ENCODE measurements at regions not wholly inside any gene's neighbourhood (a gene's known extent, or its start where the extent isn't known, plus 50 kb on each side); places are given as distances from the start of the nearest gene placed in this dataset.
"Not testable (repeated sequence)": the region's sequence is repeated elsewhere in the genome, so short reads cannot be mapped to it uniquely, and the experiment has no call there.

GRCh38 chr11:67803519-67803918 is 129.1 kb upstream of the ALDH3B2 start:
- not testable (repeated sequence) for DNase-seq

- DNase-seq = peak; percentile 64
Measured at GRCh38 chr11:67803055-67803454, 128.6 kb upstream of the ALDH3B2 start.

GRCh38 chr11:67802623-67803022 is 128.2 kb upstream of the ALDH3B2 start:
- not testable (repeated sequence) for DNase-seq

- not testable (repeated sequence) for DNase-seq
Measured at GRCh38 chr11:67801397-67801796, 127.0 kb upstream of the ALDH3B2 start.

DNA sequence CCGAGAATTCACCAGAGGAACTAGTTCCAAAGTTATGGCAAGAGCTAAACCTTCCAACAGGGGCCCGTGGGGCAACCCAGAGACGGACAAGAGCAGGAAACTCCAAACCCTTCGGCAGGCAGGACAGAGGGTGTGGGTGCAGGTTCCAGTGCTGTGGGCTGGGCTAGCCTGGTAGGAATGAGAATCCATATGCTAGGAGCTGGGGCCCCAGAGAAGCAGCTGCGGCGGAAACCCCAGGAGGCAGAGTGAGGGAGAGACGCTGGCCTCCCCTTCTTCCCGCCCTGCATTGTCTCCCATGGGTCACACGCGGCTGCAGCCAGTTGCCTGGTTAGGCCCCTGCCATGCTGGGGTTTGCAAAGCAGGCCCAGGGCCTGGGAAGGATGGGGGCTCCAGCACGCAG is 126.2 kb upstream of the ALDH3B2 start:
- DNase-seq = not testable (repeated sequence)

DNA sequence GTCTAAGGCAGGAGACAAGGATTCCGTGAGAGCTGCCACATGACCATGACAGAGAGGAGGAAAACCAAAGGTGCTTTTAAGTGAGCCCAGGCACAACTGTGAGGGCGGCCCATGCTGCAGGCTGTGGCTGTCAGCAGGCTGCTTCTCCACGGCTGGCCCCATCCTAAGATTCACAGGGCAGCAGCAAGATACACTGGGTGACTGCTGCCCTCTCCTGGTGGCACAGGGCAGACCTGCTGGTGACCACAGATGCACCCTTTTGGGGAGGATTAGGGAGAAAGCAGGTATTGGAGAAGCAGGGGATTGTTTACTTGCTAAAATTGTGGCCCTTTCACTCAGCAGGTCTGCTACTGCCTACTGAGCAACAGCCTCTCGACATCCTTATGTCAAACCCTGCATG is 125.4 kb upstream of the ALDH3B2 start:
- DNase-seq = peak; percentile 34

GRCh38 chr11:67797726-67798521 is 123.5 kb upstream of the ALDH3B2 start:
- DNase-seq = peak; percentile 24

DNA sequence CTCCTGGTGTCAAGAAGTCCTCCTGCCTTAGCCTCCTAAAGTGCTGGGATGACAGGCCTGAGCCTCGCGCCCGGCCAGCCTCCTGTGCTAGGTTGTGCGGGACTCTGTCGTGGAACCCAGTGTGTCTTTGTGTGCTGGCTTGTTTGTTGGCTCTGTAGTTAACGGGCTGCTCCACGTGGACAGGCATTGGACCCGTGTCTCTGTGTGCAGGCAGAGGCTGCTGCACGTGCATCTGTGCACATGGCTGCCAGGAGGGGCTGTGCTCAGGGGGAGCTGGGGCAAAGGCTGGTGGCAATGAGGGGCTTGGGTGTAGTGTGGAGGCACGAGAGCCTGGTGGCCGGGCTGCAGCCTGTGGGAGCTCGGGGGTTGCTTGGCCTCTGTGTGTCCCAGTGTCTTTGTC is 121.3 kb upstream of the ALDH3B2 start:
- no peak for DNase-seq

DNA sequence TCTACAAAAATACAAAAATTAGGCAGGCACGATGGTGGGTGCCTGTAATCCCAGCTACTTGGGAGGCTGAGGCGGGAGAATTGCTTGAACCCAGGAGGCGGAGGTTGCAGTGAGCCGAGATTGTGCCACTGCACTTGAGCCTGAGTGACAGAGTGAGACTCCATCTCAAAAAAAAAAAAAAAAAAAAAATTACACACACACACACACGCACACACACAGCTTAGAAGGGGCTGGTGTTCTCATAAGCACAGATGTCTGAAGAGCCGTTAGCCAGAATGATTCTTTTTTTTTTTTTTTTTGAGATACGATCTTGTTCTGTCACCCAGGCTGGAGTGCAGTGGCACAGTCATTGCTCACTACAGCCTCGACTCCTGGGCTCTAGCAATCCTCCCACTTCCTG is 119.3 kb upstream of the ALDH3B2 start:
- not testable (repeated sequence) for DNase-seq

GRCh38 chr11:67792273-67792990 is 118.0 kb upstream of the ALDH3B2 start:
- peak; percentile 74 for DNase-seq

GRCh38 chr11:67791598-67792170 is 117.3 kb upstream of the ALDH3B2 start:
- DNase-seq = peak; percentile 58

DNA sequence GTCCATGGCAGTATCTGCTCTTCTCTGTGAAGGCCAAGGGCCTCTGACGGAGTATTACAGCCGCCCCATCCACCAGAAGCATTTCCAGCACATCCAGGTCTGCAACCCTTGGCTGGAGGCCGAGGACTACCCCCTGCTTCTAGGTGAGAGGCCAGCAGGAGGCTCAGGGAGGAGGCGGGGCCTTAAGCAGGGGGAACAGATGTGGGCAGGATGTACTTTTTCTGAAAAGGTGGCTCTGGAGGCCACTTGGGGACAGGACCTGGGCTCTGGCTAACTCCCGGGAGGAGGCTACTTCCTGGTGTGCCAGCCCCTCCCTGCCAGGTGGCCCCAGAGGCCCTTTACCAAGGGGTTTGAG is 113.9 kb upstream of the ALDH3B2 start:
- peak; percentile 60 for DNase-seq

- DNase-seq = not testable (repeated sequence)
Measured at GRCh38 chr11:67787681-67788340, 113.4 kb upstream of the ALDH3B2 start.

GRCh38 chr11:67781967-67782366 is 107.5 kb upstream of the ALDH3B2 start:
- DNase-seq = not testable (repeated sequence)

DNA sequence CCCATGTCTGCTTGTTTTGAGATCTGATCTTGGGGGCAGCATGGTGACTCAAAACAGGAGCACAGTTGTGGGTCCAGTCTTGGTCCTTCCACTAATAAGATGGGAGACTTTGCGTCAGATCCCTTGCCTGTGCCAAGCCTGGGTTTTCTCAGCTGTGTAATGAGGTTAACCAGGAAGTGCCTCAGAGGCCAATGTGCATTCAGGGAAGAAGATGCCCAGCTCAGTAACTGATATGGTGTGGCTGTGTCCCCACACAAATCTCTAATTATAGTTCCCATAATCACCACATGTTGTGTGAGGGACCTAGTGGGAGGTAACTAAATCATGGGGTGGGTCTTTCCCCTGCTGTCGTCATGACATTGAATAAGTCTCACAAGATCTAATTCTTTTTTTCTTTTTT is 107.1 kb upstream of the ALDH3B2 start:
- DNase-seq = not testable (repeated sequence)

DNA sequence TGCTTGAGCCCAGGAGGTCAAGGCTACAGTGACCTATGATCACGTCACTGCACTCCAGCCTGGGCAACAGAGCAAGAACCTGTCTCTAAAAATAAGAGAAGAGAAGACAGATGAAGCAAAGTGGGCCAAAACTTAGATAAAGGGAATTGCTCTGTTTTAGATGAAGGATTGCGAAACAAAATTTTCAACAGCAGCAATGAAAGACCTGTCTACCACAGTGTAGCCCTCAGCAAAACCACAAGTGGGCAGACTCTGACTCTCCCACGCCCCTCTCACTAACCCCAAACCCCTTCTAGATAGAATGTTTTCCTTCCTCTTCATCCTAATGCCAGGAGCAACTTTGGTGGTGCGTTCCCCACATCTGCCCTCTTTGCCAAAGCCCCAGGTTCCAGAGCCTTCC is 105.6 kb upstream of the ALDH3B2 start:
- DNase-seq = no peak

DNA sequence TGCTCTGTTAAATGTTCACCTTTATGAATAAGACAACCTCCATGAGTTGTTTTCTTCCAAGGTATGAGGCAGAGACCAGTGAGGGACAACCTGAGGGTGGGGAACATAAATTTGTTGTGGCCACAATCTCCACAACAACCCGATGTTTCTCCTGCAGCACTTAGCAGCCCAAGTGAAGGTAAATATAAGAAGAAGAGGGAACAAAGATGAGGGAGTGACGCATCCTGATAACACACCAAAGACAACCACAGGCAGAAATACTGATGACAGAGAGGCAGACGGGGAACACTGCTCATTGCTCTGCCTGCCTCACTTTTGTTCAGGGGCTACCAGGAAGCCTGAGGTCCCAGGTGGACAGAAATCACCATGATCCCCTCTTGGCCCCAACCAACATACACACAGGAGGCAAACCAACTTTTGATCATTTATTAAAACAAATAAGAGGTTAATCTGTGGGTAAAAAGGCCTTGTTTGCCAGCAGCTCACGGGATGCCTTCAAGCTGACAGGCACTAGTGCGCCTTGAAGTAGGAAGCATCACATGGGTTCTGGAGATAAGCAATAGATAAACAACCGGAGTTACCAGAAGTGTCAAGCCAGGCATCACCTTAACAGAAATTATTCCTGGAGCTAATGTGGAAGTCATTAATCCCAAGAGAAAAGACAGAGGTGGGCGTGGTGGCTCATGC is 104.9 kb upstream of the ALDH3B2 start:
- peak; percentile 13 for DNase-seq

DNA sequence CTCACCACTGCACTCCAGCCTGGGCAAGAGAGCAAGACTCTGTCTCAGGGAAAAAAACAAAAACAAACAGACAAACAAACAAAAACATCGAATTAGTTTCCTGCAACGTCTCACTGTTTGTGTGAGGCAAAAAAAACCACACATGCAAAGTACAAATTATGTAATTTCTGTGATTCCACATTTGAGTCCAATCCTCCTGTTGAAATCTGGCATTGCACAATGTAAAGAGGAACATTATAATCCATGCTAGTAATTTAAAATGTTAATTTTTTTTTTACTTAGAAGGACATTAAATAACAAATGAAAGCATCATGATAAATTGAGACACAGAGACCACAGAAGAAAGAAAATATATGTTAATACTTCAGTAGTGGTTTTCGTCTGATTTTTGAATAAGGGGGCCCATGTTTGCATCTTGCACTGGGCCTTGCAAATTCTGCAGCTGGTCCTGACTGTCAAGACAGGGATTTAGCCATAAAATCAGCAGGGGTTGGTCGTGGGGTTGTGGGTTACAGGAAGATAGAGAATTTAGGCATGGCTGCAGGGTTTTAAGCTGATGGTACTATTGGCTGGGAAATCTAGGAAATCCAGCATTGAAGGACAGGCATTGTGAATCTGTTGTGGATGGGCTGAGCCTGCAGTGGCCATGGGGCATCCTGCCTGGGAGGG is 102.6 kb upstream of the ALDH3B2 start:
- no peak for DNase-seq

DNA sequence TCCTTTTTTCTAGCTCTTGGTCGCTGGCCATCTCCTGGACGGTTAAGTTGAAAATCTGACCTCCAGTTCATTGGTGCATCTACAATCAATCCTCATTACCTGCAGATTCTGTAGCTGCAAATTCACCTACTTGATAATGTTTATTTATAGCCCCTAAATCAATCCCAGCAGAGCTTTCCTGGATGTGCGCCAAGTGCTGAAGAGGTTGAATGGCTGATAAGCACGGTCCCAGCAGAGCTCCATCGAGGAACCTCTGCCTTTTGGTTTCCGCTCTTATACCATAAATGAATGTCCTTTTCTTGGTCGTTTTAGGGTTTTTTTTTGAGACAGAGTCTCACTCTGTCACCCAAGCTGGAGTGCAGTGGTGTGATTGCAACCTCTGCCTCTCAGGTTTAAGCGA is 99.8 kb upstream of the ALDH3B2 start:
- not testable (repeated sequence) for DNase-seq

DNA sequence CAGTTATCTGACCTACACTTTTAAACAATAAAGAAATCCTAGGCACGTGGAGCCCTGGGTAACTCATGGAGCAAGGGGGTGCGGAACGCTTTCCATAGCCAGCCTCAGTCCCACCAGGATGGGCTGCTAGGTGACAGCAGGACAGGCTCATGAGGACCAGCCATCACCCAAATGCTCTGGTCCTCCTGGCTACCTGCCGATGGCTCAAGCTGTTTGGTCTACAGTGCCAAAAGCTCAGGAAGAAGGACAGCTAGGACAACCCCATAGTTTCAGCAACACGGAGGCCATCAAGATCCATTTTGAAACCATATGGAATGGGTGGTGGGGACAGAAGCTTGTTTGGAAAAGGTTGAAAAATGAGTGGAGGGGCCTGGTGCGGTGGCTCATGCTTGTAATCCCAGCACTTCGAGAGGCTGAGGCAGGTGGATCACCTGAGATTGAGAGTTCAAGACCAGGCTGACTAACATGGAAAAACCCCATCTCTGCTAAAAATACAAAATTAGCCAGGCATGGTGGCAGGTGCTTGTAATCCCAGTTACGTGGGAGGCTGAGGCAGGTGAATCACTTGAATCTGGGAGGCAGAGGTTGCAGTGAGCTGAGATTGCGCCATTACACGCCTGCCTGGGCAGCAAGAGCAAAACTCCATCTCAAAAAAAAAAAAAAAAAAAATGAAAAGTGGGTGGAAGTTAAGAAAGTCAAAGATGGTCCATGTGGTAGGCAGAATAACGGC is 93.7 kb upstream of the ALDH3B2 start:
- not testable (repeated sequence) for DNase-seq

DNA sequence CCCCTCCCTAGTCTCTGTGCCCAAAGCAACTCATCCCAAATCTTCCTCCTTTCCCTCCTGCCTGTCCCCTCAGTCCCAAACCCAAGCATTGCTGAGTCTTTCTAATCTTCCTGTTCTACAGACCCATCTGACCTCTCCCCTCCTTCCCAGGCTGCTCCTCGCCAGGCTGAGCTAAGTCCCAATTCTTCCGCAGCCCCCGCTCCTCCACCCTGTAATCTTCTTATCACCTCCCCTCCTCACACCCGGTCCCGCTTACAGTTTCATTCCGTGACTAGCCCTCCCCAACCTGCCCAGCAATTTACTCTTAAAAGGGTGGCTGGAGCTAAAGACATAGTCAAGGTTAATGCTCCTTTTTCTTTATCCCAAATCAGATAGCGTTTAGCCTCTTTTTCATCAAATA is 86.8 kb upstream of the ALDH3B2 start:
- DNase-seq = not testable (repeated sequence)

All from DMS53 (cell line).